PC-9 (cell line): ENCODE measurements at regions not wholly inside any gene's neighbourhood (a gene's known extent, or its start where the extent isn't known, plus 50 kb on each side); places are given as distances from the start of the nearest gene placed in this dataset.
"Not testable (repeated sequence)": the region's sequence is repeated elsewhere in the genome, so short reads cannot be mapped to it uniquely, and the experiment has no call there.

Source experiments
- BruUV-seq: library from RNA; stranded (reverse); fragments of 400-500 nt; replicated peaks from 2 replicates; lab custom pipeline; 2021; lab: Mats Ljungman, UMichigan
- CTCF ChIA-PET: fragments of 300-600 bp; sonication (Branson Sonifier 250); formaldehyde crosslinking; loops from one replicate; lab custom pipeline; 2022; ENCODE audit warnings: antibody characterized with exemption; lab: Charles Lee
- POLR2A ChIA-PET: fragments of 300-600 bp; sonication (Branson Sonifier 250); formaldehyde crosslinking; loops from one replicate; lab custom pipeline; 2022; ENCODE audit warnings: antibody characterized with exemption; ENCODE audit not compliant: unreplicated experiment; lab: Charles Lee
- DNase-seq, 2 experiments: peaks; one replicate each; pipeline versions ENCODE4 v3.0.0 to v3.0.0-alpha.2; 2015 to 2022; ENCODE audit warnings: mixed read lengths in 1 of 2
- H2AFZ ChIP-seq: fragments of 200-600 bp; sonication (generic); 2 replicates; pipeline ENCODE4 v1.8.1; 2017; ENCODE audit warnings: antibody characterized with exemption
- H3F3A ChIP-seq: fragments of 200-600 bp; sonication (generic); 2 replicates; pipeline ENCODE4 v1.8.1; 2017; ENCODE audit warnings: antibody characterized with exemption, mild to moderate bottlenecking, low read depth; ENCODE audit not compliant: insufficient read depth
- H3K27ac ChIP-seq: fragments of 200-600 bp; sonication (generic); 2 replicates; pipeline ENCODE4 v1.6.1; 2016; ENCODE audit warnings: mixed run types
- H3K27me3 ChIP-seq: fragments of 200-600 bp; sonication (generic); 2 replicates; pipeline ENCODE4 v1.6.1; 2016; ENCODE audit warnings: low read depth, mixed run types; ENCODE audit not compliant: insufficient read depth
- H3K36me3 ChIP-seq: fragments of 200-600 bp; sonication (generic); 2 replicates; pipeline ENCODE4 v1.6.1; 2016; ENCODE audit warnings: low read depth, mixed run types
- H3K4me1 ChIP-seq: fragments of 200-600 bp; sonication (generic); replicated peaks from 2 replicates; pipeline ENCODE4 v1.6.1; 2016; ENCODE audit warnings: mixed run types; ENCODE audit not compliant: insufficient read depth
- H3K4me2 ChIP-seq: fragments of 200-600 bp; sonication (generic); 2 replicates; pipeline ENCODE4 v1.6.1; 2017; ENCODE audit warnings: mixed run types
- H3K4me3 ChIP-seq: fragments of 200-600 bp; sonication (generic); 2 replicates; pipeline ENCODE4 v1.6.1; 2016; ENCODE audit warnings: mixed run types
- H3K79me2 ChIP-seq: fragments of 200-600 bp; sonication (generic); 2 replicates; pipeline ENCODE4 v1.6.1; 2017; ENCODE audit warnings: low read depth, mixed run types
- H3K9me2 ChIP-seq: fragments of 200-600 bp; sonication (generic); 2 replicates; pipeline ENCODE4 v1.8.1; 2017; ENCODE audit warnings: mild to moderate bottlenecking; ENCODE audit not compliant: insufficient read depth
- H3K9me3 ChIP-seq: fragments of 200-600 bp; sonication (generic); 2 replicates; pipeline ENCODE4 v1.8.1; 2016; ENCODE audit warnings: low read depth; ENCODE audit not compliant: insufficient read depth
- H4K20me1 ChIP-seq: fragments of 200-600 bp; sonication (generic); 2 replicates; pipeline ENCODE4 v1.8.1; 2017; ENCODE audit not compliant: insufficient read depth
- EZH2 ChIP-seq: fragments of 200-600 bp; sonication (generic); IDR thresholded peaks from 2 replicates; pipeline ENCODE4 v1.8.0; 2017; ENCODE audit warnings: antibody characterized with exemption, low read depth
- intact Hi-C: fragments of 100-400 bp; cut with micrococcal nuclease; formaldehyde crosslinking; loops from one replicate; pipeline ENCODE4 v1.10.0; 2022; ENCODE audit not compliant: unreplicated experiment
- TF ChIP-seq, protein P1 (sequence below): fragments of 200-600 bp; sonication (generic); conservative IDR thresholded peaks from 2 replicates; pipeline ENCODE4 v1.6.1; 2017; ENCODE audit warnings: mixed run types, antibody characterized with exemption, mild to moderate bottlenecking, moderate library complexity

DNA sequence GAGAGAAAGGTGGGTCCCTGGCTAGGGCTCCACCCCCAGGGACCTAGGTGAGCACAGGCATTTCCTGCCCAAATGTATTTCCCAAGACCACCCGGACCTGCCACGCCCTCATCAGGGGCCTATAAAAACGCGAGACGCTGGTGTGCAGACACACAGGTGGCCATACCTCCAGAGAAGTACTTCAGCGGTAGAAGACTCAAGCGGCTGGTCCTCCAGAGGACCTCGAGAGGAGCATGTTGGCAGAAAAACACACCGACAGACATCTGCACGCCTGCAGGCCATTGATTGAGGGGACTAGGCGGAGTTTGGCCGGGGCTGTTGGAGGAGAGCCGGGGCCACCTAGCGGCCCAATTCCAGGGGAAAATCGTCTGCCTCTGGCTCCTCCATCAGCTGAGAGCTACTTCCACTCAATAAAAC lies 695.8 kb upstream of the MMS22L start:
- H2AFZ ChIP-seq: no peak overlapping the region
- H3K27ac ChIP-seq: no peak overlapping the region
- BruUV-seq: no TSS peak
- no peaks in the 10 kb centered on the region for H3K27me3 ChIP-seq
- H3K79me2 ChIP-seq: no peaks in the 10 kb centered on the region
- no peaks in the 10 kb centered on the region for H3F3A ChIP-seq
- H3K4me1 ChIP-seq: no peaks in the 10 kb centered on the region
- POLR2A ChIA-PET: no interaction called here
- H3K4me2 ChIP-seq: no peak overlapping the region
- TF ChIP-seq, protein P1, sequence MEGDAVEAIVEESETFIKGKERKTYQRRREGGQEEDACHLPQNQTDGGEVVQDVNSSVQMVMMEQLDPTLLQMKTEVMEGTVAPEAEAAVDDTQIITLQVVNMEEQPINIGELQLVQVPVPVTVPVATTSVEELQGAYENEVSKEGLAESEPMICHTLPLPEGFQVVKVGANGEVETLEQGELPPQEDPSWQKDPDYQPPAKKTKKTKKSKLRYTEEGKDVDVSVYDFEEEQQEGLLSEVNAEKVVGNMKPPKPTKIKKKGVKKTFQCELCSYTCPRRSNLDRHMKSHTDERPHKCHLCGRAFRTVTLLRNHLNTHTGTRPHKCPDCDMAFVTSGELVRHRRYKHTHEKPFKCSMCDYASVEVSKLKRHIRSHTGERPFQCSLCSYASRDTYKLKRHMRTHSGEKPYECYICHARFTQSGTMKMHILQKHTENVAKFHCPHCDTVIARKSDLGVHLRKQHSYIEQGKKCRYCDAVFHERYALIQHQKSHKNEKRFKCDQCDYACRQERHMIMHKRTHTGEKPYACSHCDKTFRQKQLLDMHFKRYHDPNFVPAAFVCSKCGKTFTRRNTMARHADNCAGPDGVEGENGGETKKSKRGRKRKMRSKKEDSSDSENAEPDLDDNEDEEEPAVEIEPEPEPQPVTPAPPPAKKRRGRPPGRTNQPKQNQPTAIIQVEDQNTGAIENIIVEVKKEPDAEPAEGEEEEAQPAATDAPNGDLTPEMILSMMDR: no peak
- TF ChIP-seq EZH2: no peak
- no peak overlapping the region for H3K4me3 ChIP-seq
- H3K36me3 ChIP-seq: no peaks in the 10 kb centered on the region
- H3K9me3 ChIP-seq: no peaks in the 10 kb centered on the region
- no peaks in the 10 kb centered on the region for H3K9me2 ChIP-seq
- no peak for DNase-seq
- no peaks in the 10 kb centered on the region for H4K20me1 ChIP-seq
- CTCF ChIA-PET: no interaction called here
- intact Hi-C loops: no loop called here

DNA sequence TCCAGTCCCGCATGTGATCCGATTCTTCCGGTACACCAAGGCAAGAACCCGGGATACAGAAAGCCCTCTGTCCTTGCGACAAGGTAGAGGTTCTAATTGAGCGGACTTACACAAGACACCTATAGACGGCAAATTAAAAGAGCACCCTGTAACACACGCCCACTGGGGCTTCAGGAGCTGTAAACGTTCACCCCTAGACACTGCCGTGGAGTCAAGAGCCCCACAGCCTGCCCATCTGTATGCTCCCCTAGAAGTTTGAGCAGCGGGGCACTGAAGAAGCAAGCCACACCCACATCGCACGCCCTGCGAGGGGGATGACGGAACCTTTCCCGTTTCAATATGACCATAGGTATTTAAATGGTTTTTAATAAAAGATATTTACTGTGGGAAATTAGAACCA lies 696.3 kb upstream of the MMS22L start:
- DNase-seq, H2AFZ ChIP-seq, H3K36me3 ChIP-seq, intact Hi-C loops, H3K9me2 ChIP-seq, H3K4me1 ChIP-seq, H3K9me3 ChIP-seq, H3K27me3 ChIP-seq, H3K4me3 ChIP-seq, CTCF ChIA-PET, H3K27ac ChIP-seq, H3K79me2 ChIP-seq, BruUV-seq, POLR2A ChIA-PET, H3K4me2 ChIP-seq, H4K20me1 ChIP-seq, H3F3A ChIP-seq: not testable (repeated sequence)

DNA sequence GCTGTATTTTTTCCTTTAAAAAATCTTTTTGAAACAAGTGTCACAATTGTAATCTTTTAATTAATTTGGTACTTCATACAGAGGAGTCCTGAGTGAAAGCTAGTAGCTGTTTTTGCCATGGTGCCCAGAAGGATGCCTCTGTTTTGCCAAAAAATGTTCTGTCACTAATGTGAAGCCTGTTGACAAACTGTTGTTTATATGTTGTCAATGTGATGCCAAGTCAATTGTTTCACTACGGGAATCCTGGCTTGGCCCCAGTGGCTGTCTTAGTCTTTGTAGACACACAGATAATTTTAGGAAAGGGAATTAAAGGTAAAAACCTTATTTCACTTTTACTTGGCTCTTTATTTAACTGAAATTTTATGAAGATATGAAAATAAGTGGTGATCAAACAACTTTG lies 706.4 kb upstream of the MMS22L start:
- H3K36me3 ChIP-seq: no peaks in the 10 kb centered on the region
- no peak overlapping the region for H2AFZ ChIP-seq
- DNase-seq: no peak
- POLR2A ChIA-PET: no interaction called here
- TF ChIP-seq EZH2: no peak
- TF ChIP-seq, protein P1: no peak
- intact Hi-C loops: no loop called here
- no peaks in the 10 kb centered on the region for H4K20me1 ChIP-seq
- no TSS peak for BruUV-seq
- H3K9me2 ChIP-seq: no peaks in the 10 kb centered on the region
- no peaks in the 10 kb centered on the region for H3F3A ChIP-seq
- H3K9me3 ChIP-seq: no peaks in the 10 kb centered on the region
- H3K79me2 ChIP-seq: no peaks in the 10 kb centered on the region
- no peak overlapping the region for H3K27ac ChIP-seq
- H3K4me1 ChIP-seq: no peaks in the 10 kb centered on the region
- no peaks in the 10 kb centered on the region for H3K27me3 ChIP-seq
- CTCF ChIA-PET: no interaction called here
- no peak overlapping the region for H3K4me2 ChIP-seq
- no peak overlapping the region for H3K4me3 ChIP-seq

DNA sequence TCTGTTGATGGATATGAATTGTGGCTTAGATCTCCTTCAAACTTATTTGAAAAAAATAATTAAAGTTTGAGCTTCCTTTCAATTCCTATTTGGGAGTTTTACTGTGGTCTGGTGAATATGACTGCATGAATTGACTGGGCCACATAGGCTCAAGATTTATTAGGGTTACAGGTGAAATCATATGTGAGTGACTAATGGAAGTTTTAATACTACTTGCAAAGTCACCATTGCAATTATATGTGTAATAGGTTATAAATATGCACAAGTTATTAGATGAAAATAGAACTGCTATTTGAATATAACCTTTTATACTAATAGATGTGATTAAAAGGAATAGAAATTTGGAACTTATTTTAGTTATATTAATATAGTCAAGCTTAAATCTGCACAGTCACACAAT lies 712.1 kb upstream of the MMS22L start:
- CTCF ChIA-PET: no interaction called here

More for the DNA sequence above, 712.1 kb upstream of the MMS22L start:
- Histone ChIP-seq H3K4me2 (no peak overlapping the region), H3K27ac (no peak overlapping the region), H3K4me3 (no peak overlapping the region), H3K9me2 (no peaks in the 10 kb centered on the region), H3K9me3 (no peaks in the 10 kb centered on the region), H3K27me3 (no peaks in the 10 kb centered on the region), H3K4me1 (no peaks in the 10 kb centered on the region), H4K20me1 (no peaks in the 10 kb centered on the region), H3K36me3 (no peaks in the 10 kb centered on the region), H2AFZ (no peak overlapping the region), H3F3A (no peaks in the 10 kb centered on the region), H3K79me2 (no peaks in the 10 kb centered on the region)
- POLR2A ChIA-PET: no interaction called here
- DNase-seq: no peak
- intact Hi-C loops: no loop called here
- BruUV-seq: no TSS peak
- TF ChIP-seq, protein P1: no peak
- TF ChIP-seq EZH2: no peak
